ENCODE measurements at regions not wholly inside any gene's neighbourhood (a gene's known extent, or its start where the extent isn't known, plus 50 kb on each side); places are given as distances from the start of the nearest gene placed in this dataset.
"Not testable (repeated sequence)": the region's sequence is repeated elsewhere in the genome, so short reads cannot be mapped to it uniquely, and the experiment has no call there.

- Histone ChIP-seq H3K27me3 (ENCODE audit: insufficient read depth, low read length) (peaks cover 16% of the 10 kb centered on the region), H3K36me3 (ENCODE audit: insufficient read depth, low read length) (no peaks in the 10 kb centered on the region), H3K9me3 (ENCODE audit: insufficient read depth, low read depth, low read length) (no peaks in the 10 kb centered on the region), H3K4me3 (ENCODE audit: low read length) (no peak overlapping the region), H3K27ac (ENCODE audit: low read depth, low read length) (no peak overlapping the region), H3K9ac (ENCODE audit: low read depth, low read length) (no peak overlapping the region), H3K4me1 (ENCODE audit: insufficient read depth, low read length) (peaks cover 21% of the 10 kb centered on the region)
- 92% methylated on average over 20 of the region's 23 CpGs for WGBS
Measured at GRCh38 chr5:1638658-1639400, 115.1 kb upstream of the LPCAT1 start.

- H3K9ac ChIP-seq (ENCODE audit: low read depth, low read length) = no peak overlapping the region
- H3K4me1 ChIP-seq (ENCODE audit: insufficient read depth, low read length) = peaks cover 15% of the 10 kb centered on the region; the same call in 1 of the 2 replicates
- H3K27me3 ChIP-seq (ENCODE audit: insufficient read depth, low read length) = peaks cover 7% of the 10 kb centered on the region
- no peaks in the 10 kb centered on the region for H3K36me3 ChIP-seq (ENCODE audit: insufficient read depth, low read length)
- whole genome bisulfite sequencing = 95% methylated on average over 24 of the region's 24 CpGs
- H3K27ac ChIP-seq (ENCODE audit: low read depth, low read length) = no peak overlapping the region
- H3K9me3 ChIP-seq (ENCODE audit: insufficient read depth, low read depth, low read length) = no peaks in the 10 kb centered on the region
- no peak overlapping the region for H3K4me3 ChIP-seq (ENCODE audit: low read length)
Measured at GRCh38 chr5:1637639-1638481, 114.1 kb upstream of the LPCAT1 start.

GRCh38 chr5:1636981-1637638 is 113.3 kb upstream of the LPCAT1 start:
- Histone ChIP-seq H3K27ac (ENCODE audit: low read depth, low read length) (no peak overlapping the region), H3K36me3 (ENCODE audit: insufficient read depth, low read length) (no peaks in the 10 kb centered on the region), H3K27me3 (ENCODE audit: insufficient read depth, low read length) (peaks cover 3% of the 10 kb centered on the region; the same call in 1 of the 2 replicates), H3K9ac (ENCODE audit: low read depth, low read length) (no peak overlapping the region), H3K9me3 (ENCODE audit: insufficient read depth, low read depth, low read length) (no peaks in the 10 kb centered on the region), H3K4me3 (ENCODE audit: low read length) (no peak overlapping the region), H3K4me1 (ENCODE audit: insufficient read depth, low read length) (peaks cover 13% of the 10 kb centered on the region; the same call in 1 of the 2 replicates)
- WGBS = 95% methylated on average over 24 of the region's 24 CpGs

- H3K4me1 ChIP-seq (ENCODE audit: insufficient read depth, low read length); H3K27ac ChIP-seq (ENCODE audit: low read depth, low read length); H3K4me3 ChIP-seq (ENCODE audit: low read length); H3K9me3 ChIP-seq (ENCODE audit: insufficient read depth, low read depth, low read length); H3K9ac ChIP-seq (ENCODE audit: low read depth, low read length); H3K27me3 ChIP-seq (ENCODE audit: insufficient read depth, low read length); H3K36me3 ChIP-seq (ENCODE audit: insufficient read depth, low read length): not testable (repeated sequence)
- WGBS = 92% methylated on average over 21 of the region's 21 CpGs
Measured at GRCh38 chr5:1636208-1636770, 112.5 kb upstream of the LPCAT1 start.

- not testable (repeated sequence) for H3K9me3 ChIP-seq (ENCODE audit: insufficient read depth, low read depth, low read length); H3K27me3 ChIP-seq (ENCODE audit: insufficient read depth, low read length); H3K9ac ChIP-seq (ENCODE audit: low read depth, low read length); H3K27ac ChIP-seq (ENCODE audit: low read depth, low read length); H3K36me3 ChIP-seq (ENCODE audit: insufficient read depth, low read length); H3K4me1 ChIP-seq (ENCODE audit: insufficient read depth, low read length); H3K4me3 ChIP-seq (ENCODE audit: low read length)
- 82% methylated on average over 2 of the region's 2 CpGs for WGBS
Measured at GRCh38 chr5:1635477-1635876, 111.7 kb upstream of the LPCAT1 start.

GRCh38 chr5:1634337-1634661 is 110.5 kb upstream of the LPCAT1 start:
- H3K9me3 ChIP-seq (ENCODE audit: insufficient read depth, low read depth, low read length) = no peaks in the 10 kb centered on the region
- peak overlapping the region; percentile 84 for H3K9ac ChIP-seq (ENCODE audit: low read depth, low read length)
- H3K4me3 ChIP-seq (ENCODE audit: low read length) = peak overlapping the region; percentile 84
- no peaks in the 10 kb centered on the region for H3K27me3 ChIP-seq (ENCODE audit: insufficient read depth, low read length)
- 67% methylated on average over 11 of the region's 18 CpGs for WGBS
- no peaks in the 10 kb centered on the region for H3K4me1 ChIP-seq (ENCODE audit: insufficient read depth, low read length)
- H3K36me3 ChIP-seq (ENCODE audit: insufficient read depth, low read length) = 0 out of 2 replicates have a peak, but pooled peaks cover 2% of the 10 kb centered on the region
- peak overlapping the region; percentile 39; the same call in 1 of the 2 replicates for H3K27ac ChIP-seq (ENCODE audit: low read depth, low read length)

GRCh38 chr5:1633605-1634336 is 110.0 kb upstream of the LPCAT1 start:
- H3K9me3 ChIP-seq (ENCODE audit: insufficient read depth, low read depth, low read length) = no peaks in the 10 kb centered on the region
- 6% methylated on average over 75 of the region's 75 CpGs for WGBS
- peak overlapping the region; percentile 39; the same call in 1 of the 2 replicates for H3K27ac ChIP-seq (ENCODE audit: low read depth, low read length)
- peak overlapping the region; percentile 84 for H3K4me3 ChIP-seq (ENCODE audit: low read length)
- peaks cover 6% of the 10 kb centered on the region; the same call in 1 of the 2 replicates for H3K36me3 ChIP-seq (ENCODE audit: insufficient read depth, low read length)
- no peaks in the 10 kb centered on the region for H3K4me1 ChIP-seq (ENCODE audit: insufficient read depth, low read length)
- peak overlapping the region; percentile 84 for H3K9ac ChIP-seq (ENCODE audit: low read depth, low read length)
- no peaks in the 10 kb centered on the region for H3K27me3 ChIP-seq (ENCODE audit: insufficient read depth, low read length)

GRCh38 chr5:1631004-1631403 is 107.2 kb upstream of the LPCAT1 start:
- not testable (repeated sequence) for H3K9ac ChIP-seq (ENCODE audit: low read depth, low read length); H3K27me3 ChIP-seq (ENCODE audit: insufficient read depth, low read length); H3K4me1 ChIP-seq (ENCODE audit: insufficient read depth, low read length); H3K36me3 ChIP-seq (ENCODE audit: insufficient read depth, low read length); H3K27ac ChIP-seq (ENCODE audit: low read depth, low read length); H3K4me3 ChIP-seq (ENCODE audit: low read length); H3K9me3 ChIP-seq (ENCODE audit: insufficient read depth, low read depth, low read length)
- over 99% methylated on average over 5 of the region's 5 CpGs for WGBS

GRCh38 chr5:1626397-1626796 is 102.6 kb upstream of the LPCAT1 start:
- not testable (repeated sequence) for H3K27me3 ChIP-seq (ENCODE audit: insufficient read depth, low read length); H3K27ac ChIP-seq (ENCODE audit: low read depth, low read length); H3K4me1 ChIP-seq (ENCODE audit: insufficient read depth, low read length); H3K9me3 ChIP-seq (ENCODE audit: insufficient read depth, low read depth, low read length); H3K4me3 ChIP-seq (ENCODE audit: low read length); H3K9ac ChIP-seq (ENCODE audit: low read depth, low read length)
- 96% methylated on average over 12 of the region's 12 CpGs for WGBS
- H3K36me3 ChIP-seq (ENCODE audit: insufficient read depth, low read length) = peaks cover 17% of the 10 kb centered on the region; the same call in 1 of the 2 replicates

GRCh38 chr5:1619531-1619930 is 95.8 kb upstream of the LPCAT1 start:
- H3K9me3 ChIP-seq (ENCODE audit: insufficient read depth, low read depth, low read length); H3K9ac ChIP-seq (ENCODE audit: low read depth, low read length); H3K27me3 ChIP-seq (ENCODE audit: insufficient read depth, low read length); H3K36me3 ChIP-seq (ENCODE audit: insufficient read depth, low read length); H3K27ac ChIP-seq (ENCODE audit: low read depth, low read length); H3K4me3 ChIP-seq (ENCODE audit: low read length); H3K4me1 ChIP-seq (ENCODE audit: insufficient read depth, low read length): not testable (repeated sequence)
- 96% methylated on average over 14 of the region's 14 CpGs for WGBS
